Cardiac muscle cell (in vitro differentiated cells and primary cell): ENCODE measurements at regions not wholly inside any gene's neighbourhood (a gene's known extent, or its start where the extent isn't known, plus 50 kb on each side); places are given as distances from the start of the nearest gene placed in this dataset.

Experiments
- DNase-seq, 2 donors: peaks; one replicate each; pipeline versions ENCODE4 v3.0.0 to v3.0.0-alpha.2; 2010 to 2017; ENCODE audit warnings: low read depth in 1 of 2, low spot score in 1 of 2
- H3K27ac ChIP-seq: fragments of 200-600 bp; sonication (generic); 2 replicates; pipeline ENCODE4 v1.5.1; 2016
- H3K27me3 ChIP-seq: fragments of 200-600 bp; sonication (generic); 2 replicates; pipeline ENCODE4 v1.6.0; 2016; ENCODE audit warnings: control low read depth
- H3K36me3 ChIP-seq: fragments of 200-600 bp; sonication (generic); 2 replicates; pipeline ENCODE4 v1.5.1; 2016; ENCODE audit warnings: control low read depth
- H3K4me1 ChIP-seq: fragments of 200-600 bp; sonication (generic); 2 replicates; pipeline ENCODE4 v1.8.1; 2017; ENCODE audit warnings: low read depth, mild to moderate bottlenecking, mixed run types
- H3K4me3 ChIP-seq: fragments of 200-600 bp; sonication (generic); 2 replicates; pipeline ENCODE4 v1.5.1; 2016; ENCODE audit warnings: mild to moderate bottlenecking
- H3K9me3 ChIP-seq: fragments of 200-600 bp; sonication (generic); 2 replicates; pipeline ENCODE4 v1.5.1; 2017; ENCODE audit warnings: low read depth, mild to moderate bottlenecking, control low read depth
- CTCF ChIP-seq: IDR thresholded peaks from 2 replicates; pipeline ENCODE4 v1.5.1; 2012; ENCODE audit warnings: low read depth, mild to moderate bottlenecking, low read length

GRCh38 chr1:47621977-47622376, 184.1 kb downstream of the FOXD2 start:
- Histone ChIP-seq H3K27me3 (no peaks in the 10 kb centered on the region), H3K27ac (no peak overlapping the region), H3K4me1 (peaks cover 28% of the 10 kb centered on the region), H3K9me3 (no peaks in the 10 kb centered on the region), H3K36me3 (no peaks in the 10 kb centered on the region), H3K4me3 (no peak overlapping the region)
- TF ChIP-seq CTCF: no peak
- no peak for DNase-seq

GRCh38 chr1:47622776-47623556, 185.1 kb downstream of the FOXD2 start:
- Histone ChIP-seq H3K27me3 (no peaks in the 10 kb centered on the region), H3K27ac (no peak overlapping the region), H3K4me3 (no peak overlapping the region), H3K9me3 (no peaks in the 10 kb centered on the region), H3K36me3 (no peaks in the 10 kb centered on the region), H3K4me1 (peaks cover 28% of the 10 kb centered on the region)
- no peak for DNase-seq
- TF ChIP-seq CTCF: no peak

GRCh38 chr1:47623557-47623940, 185.7 kb downstream of the FOXD2 start:
- no peak for DNase-seq
- H3K36me3 ChIP-seq: no peaks in the 10 kb centered on the region
- H3K4me1 ChIP-seq: peaks cover 26% of the 10 kb centered on the region
- no peak overlapping the region for H3K27ac ChIP-seq
- no peaks in the 10 kb centered on the region for H3K27me3 ChIP-seq
- no peaks in the 10 kb centered on the region for H3K9me3 ChIP-seq
- H3K4me3 ChIP-seq: no peak overlapping the region
- no peak for TF ChIP-seq CTCF

- no peak overlapping the region for H3K4me3 ChIP-seq
- H3K9me3 ChIP-seq: no peaks in the 10 kb centered on the region
- H3K27me3 ChIP-seq: no peaks in the 10 kb centered on the region
- H3K36me3 ChIP-seq: no peaks in the 10 kb centered on the region
- no peak overlapping the region for H3K27ac ChIP-seq
- peaks cover 16% of the 10 kb centered on the region for H3K4me1 ChIP-seq
- no peak for TF ChIP-seq CTCF
- DNase-seq: no peak
These were observed 186.7 kb downstream of the FOXD2 start for GRCh38 chr1:47624531-47624930.

- H3K36me3 ChIP-seq: no peaks in the 10 kb centered on the region
- H3K27me3 ChIP-seq: no peaks in the 10 kb centered on the region
- H3K27ac ChIP-seq: no peak overlapping the region
- H3K4me3 ChIP-seq: no peak overlapping the region
- H3K4me1 ChIP-seq: peaks cover 9% of the 10 kb centered on the region
- H3K9me3 ChIP-seq: no peaks in the 10 kb centered on the region
- TF ChIP-seq CTCF: no peak
- DNase-seq: no peak
These were observed 189.2 kb downstream of the FOXD2 start for GRCh38 chr1:47627016-47627415.
